ENCODE measurements at regions not wholly inside any gene's neighbourhood (a gene's known extent, or its start where the extent isn't known, plus 50 kb on each side); places are given as distances from the start of the nearest gene placed in this dataset.

DNA sequence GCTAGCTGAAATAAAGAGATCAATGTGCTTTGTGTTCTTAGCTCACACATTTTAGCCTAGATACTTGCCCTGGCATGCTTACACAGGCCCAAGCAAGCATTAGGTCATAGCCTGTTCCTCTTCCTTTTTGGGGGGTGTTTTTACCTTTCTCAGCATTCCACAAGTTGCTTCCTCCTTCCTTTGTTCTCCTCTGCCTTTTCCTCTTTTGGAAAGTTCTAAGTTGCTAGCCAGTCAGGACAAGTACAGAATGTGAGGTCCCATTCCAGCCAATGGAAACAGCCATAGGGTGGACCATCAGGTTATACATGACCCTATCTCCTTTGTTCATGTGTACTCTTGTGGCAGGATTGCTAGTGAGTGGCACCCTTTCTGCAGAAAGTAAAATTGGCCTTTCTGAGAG lies 154.9 kb downstream of the RASSF9 start:
- no peak for DNase-seq (ENCODE audit: low spot score)

DNA sequence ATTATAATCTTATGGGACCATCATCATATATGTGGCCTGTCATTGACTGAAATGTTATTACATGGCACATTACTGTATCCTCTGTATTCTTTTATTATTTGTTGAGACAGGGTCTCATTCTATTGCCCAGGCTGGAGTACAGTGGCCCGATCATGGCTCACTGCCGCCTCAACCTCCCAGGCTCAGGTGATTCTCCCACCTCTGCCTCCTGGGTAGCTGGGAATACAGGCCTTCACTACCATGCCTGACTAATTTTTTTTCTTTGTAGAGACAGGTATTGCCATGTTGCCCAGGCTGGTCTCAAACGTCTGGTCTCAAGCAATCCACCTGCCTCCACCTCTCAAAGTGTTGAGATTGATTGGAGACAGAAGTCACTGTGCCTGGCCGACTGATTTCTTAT lies 153.2 kb downstream of the RASSF9 start:
- no peak for DNase-seq (ENCODE audit: low spot score)

DNA sequence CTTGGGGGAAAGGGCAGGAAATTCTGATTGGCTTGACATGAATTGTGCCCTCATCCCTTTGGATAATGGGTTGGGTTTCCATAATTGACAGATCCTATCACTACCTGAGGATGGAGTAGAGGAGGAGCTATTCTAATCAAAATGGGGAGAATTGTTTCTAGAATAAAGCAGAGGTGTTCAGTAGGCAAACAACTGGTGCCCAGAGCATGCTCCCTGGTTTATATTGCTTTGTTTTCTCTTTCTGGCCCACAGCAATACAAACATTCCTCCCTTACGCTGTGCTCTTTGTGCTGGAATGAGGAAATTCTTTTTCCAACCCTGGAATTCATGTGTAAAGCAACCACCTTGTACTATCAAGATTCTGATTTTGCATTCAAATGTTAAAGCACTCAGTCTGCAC lies 147.4 kb downstream of the RASSF9 start:
- no peak for DNase-seq (ENCODE audit: low spot score)

DNA sequence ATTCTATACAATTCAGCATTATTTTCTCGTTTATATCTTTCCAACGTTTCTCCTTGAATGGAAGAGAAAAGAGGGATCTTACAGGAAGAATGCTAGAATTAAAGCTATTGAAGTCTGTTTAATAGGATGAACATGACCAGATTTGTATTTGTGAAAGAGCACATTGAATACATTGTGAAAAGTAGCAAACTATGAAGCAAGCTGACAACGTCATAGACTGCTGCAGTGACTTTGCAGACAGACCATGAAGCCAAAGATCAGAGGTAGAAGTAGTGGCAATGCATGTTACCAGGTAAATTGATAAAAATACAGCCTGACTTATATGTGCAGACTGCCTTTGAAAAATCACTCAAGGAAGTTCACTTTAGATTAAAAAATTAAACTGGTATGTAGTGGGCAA lies 146.1 kb downstream of the RASSF9 start:
- DNase-seq (ENCODE audit: low spot score), result no peak

DNA sequence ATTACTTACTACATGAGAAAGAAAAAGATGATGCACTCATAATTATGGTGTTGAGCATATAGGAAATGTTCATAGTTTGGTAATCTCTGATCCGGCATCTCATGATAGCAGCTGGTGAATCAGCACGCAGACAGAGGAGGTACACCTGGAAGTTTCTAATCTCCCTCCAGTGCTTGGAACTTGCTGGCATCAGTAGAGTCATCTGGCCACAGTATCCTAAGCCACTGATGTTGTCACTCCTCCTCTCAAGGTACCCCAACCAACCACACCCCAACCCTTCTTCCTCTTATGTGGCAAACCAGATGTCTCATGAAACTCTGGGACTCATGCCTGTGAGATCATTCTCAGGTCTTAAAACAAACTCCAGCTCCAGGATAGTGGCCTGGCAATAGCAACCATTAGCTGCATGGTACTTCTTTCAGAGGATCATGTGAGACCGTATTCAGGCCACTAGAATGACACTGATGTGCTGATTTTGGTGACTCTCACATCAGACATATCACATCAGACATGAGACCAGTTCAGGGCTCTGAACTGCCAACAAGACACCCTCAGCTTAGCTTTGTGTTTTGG lies 143.0 kb downstream of the RASSF9 start:
- no peak for DNase-seq (ENCODE audit: low spot score)

DNA sequence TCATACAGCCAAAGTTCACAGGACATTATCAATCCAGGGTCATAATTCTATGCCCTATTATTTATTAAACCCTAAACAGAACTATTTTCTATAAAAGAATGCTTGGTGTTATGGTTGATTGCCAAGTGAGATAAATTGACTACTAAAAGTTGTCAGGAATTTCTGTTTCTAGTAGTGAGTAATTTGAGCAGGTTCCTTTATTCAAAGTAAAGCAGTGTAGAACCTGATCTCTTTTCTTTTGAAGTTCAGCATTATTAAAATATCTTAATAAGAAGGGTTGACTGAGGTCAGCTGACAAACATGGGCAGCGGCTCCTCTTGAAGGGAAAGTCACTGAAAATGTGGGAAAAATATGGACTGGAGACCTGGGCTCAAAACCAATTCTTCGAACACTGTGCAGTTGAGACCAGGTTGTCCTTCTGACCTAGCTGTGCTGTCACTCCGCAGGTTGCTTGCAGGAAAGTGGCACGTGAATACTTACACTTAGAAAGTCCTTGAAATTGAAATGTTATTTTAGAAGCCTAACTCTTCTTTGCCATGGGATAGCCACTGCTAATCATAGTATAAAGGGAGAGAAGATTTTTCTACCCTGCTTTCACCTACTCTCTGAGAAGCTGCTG lies 141.0 kb downstream of the RASSF9 start:
- DNase-seq (ENCODE audit: low spot score), result no peak

DNA sequence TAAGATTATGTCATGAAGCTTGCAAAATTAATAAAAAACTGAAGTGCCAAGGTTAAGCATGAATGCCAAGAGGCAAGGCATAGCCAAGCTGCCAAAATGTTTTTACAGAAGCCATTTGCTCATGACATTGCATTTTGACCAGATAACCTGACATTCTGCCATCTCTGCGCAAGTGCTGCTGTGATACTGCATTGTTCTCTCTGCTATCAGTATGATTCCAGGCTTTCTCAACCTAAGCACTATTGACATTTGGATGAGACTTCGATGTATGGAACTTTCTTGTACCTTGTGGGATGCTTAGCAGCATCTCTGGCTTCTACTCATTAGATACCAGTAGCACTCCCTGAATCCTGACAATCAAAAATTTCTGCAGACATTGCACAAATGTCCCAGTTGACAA lies 139.2 kb downstream of the RASSF9 start:
- no peak for DNase-seq (ENCODE audit: low spot score)

DNA sequence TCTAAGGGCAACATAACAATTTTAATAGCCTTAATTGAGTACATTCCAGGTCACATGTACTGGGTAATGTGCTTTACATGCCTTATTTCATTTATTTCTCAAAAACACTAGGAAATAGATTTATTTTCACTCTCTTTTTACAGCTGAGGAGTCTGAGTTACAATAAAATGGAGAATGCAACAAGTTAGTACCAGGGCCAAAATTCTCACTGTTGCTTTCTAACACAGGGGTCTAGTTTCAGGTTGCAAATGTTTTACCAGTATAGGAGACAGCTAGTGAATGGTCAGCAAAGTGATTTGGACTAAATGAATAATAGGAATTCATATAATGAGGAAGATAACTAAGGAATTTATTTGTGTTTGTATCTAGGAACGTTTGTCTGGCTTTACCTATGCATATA lies 137.3 kb downstream of the RASSF9 start:
- no peak for DNase-seq (ENCODE audit: low spot score)

DNA sequence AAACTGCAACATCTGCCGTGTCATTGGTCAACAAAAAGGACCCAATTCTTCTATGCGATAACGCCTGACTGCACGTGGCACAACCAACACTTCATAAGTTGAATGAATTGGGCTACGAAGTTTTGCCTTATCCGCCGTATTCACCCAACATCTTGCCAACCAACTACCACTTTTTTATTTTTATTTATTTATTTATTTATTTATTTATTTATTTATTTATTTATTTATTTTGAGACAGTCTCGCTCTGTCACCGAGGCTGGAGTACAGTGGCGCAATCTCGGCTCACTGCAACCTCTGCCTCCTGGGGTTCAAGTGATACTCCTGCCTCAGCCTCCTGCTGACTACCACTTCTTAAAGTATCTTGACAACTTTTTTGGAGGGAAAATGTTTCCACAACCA lies 127.4 kb downstream of the RASSF9 start:
- DNase-seq (ENCODE audit: low spot score), result no peak

DNA sequence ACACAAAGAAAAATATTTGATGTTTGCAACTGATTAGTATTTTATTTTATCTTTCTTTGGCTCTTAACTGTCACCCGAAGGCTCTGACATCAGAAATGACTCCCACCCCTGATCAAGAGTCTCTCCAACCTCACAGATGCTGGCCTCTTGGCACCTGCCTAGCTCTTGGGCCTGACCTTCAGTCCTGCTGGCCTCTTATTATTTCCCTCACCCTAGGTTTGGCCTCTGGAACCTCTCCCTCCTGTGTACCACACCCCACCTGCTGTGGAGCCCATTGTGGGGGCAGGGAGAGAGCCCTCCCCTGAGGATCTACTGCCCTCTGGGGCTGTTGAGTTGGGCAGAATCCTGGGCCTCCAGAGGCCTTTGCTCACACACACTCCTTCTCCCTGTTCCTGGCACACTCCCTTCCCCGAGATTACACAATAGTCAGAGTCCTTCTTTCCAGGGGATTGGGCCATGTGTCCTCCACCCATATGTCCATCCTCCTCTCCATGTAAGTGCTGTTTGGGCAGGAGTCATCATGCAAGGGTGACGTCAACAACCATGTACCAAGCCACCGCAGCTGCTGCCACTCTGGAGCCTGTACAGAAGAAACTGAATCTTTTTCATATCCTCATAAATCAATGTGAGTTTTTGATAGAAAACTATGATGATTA lies 124.3 kb downstream of the RASSF9 start:
- no peak for DNase-seq (ENCODE audit: low spot score)

DNA sequence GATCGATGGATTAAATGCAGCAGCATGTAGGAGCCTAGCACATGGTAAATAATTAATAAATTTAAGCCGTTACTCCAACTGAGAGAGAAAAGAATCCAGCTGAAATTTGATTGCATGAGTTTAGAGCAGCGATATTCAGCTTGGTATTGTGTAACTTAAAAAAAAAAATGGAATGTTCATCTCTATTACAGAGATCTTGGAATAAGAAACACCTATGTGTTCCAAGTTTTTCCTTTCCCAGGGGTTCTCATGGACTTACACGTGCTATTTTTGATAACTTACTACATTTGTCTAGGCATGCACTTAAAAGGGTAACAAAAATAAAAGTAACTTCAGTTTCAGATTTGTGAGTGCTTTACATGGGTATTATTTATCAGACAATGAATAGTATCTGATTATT lies 122.8 kb downstream of the RASSF9 start:
- DNase-seq (ENCODE audit: low spot score), result no peak

DNA sequence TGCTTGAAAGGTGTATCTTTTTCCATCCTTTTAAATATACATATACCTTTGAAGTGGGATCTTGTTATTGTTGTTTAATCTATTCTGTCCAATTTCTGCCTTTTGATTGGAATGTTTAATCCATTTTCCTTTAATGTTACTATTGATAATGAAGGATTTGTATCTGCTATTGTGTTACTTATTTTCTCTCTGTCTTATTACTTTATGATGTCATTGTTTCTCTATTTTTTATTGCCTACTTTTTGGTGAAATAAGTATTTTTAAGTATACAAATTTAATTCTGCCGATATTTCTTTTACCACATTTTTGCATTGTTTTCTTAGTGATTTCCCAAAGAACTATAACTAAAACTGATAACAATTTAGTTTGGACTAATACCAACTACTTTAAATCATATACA lies 121.8 kb downstream of the RASSF9 start:
- no peak for DNase-seq (ENCODE audit: low spot score)

DNA sequence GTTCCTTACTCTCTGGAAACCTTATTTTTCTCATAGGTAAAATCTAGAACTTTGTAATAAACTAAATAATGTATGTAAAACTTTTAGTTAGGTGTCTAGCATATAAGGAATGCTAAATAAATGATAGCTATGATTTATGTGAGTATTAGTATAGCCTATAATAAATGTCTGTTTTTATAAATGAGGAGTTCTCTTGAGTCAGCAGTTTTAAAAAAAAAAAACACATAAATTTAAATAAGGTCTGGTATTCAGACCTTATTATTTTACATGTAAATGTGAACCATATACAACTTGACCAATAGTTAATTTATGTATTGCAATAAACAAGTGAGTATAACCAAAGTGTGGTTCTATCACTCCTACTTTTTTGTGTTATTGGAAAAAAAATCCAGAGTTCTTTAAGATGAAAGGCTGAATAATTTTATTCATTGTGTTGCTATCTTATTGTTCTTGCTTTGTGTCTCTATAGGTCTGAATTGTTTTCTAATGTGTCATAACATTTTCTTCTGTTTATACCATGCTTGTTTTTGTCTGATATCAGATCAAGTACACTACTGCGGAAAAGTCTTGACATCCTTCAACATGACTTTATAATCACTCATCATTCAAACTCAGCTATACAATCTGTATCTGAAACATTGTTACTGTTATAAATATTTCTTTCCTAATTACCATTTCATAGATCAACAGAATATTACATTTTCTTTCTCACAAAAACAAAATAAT lies 115.7 kb downstream of the RASSF9 start:
- no peak for DNase-seq (ENCODE audit: low spot score)

DNA sequence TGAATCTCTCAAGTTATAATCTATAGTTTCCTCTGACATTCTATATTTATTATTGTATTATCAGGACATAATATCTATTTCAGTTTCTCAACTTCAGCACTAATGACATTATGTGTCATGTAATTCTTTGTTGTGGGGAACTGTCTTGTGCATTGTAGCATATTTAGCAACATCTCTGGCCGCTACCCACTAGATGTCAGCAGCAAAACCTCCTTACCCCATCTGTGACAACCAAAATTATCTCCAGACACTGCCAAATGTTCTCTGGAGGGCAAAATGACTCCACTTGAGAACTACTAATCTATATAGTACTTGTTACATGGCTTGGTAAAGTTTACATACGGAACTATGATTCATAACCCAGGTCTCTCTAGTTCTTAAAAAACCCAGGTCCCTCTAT lies 110.2 kb downstream of the RASSF9 start:
- DNase-seq (ENCODE audit: low spot score), result no peak

DNA sequence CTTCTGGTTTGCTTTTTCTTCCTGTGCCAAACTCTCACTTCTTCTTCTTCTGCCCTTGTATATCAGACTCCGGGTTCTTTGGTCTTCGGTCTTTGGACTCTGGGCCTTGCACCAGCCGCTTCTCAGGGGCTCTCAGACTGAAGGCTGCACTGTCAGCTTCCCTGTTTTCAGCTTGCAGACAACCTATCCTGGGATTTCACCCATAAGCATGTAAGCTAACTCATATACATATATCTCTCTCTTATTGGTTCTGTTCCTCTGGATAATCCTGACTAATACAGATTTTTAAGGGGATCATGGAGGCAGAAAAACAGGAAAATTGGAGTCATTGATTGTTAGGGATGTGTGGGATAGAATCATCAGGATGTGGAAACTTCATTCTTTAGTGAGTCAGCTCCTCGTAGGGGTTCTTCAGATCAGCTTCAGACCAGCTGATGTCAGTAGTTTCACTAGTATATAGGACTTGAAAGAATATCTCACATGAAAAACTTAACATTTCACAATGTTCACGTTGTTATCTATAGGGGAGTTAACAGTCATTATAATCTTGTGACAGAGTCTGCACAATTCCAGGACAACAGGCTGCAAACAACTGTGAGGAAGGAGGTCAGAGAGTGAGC lies 102.9 kb downstream of the RASSF9 start:
- DNase-seq (ENCODE audit: low spot score), result no peak

DNA sequence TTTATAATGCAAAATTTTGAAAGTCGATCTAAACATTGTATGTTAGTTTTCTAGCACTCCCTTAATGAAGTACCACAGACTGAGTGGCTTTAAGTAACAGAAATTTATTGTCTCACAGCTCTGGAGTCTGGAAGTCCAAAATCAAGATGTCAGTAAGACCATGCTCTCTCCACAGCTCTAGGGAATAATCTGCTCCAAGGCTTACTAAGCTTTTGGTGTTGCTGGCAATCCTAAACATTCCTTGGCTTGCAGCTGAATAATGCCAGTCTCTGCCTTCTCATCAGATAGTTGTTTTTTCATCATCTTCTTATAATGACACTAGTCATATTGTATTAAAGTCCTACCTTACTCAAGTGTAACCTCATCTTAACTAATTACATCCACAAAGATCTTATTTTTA lies 102.2 kb downstream of the RASSF9 start:
- DNase-seq (ENCODE audit: low spot score), result no peak

DNA sequence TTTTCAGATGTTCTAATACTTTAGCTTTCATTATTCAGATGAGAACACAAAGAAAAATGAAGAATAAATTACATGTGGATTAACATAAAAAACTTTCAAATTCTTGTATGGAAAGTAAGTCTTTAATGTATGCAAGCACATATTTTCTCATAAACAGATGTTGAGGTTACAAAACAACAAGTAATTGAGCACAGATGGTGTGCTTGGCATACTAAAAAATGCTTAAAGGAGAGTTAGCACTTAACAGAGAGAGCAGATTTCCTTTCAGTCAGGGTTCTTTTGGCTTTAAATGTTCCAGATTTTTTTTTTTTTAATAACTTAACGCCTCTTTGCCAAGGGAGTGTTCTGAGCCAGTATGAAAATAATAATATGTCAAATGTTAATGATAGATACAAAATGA lies 96.0 kb downstream of the RASSF9 start:
- no peak for DNase-seq (ENCODE audit: low spot score)

DNA sequence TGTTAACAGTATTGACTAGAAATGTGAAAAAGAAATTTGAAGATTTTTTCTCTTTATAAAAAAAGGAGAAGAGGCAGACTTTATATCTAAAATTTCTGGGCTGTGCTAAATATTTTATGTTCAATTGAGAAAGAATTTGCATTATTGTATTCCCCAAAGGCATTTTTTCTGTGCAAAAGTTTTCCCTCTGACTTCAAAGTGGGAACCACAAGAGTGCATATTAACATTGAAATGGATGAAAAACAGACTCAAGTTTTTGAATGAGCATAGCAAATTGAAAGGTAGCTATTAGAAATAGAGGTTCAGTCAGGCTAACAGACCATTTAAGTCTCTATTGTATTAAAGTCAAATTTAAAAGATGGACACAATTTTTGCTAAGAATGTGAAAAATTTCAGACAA lies 95.2 kb downstream of the RASSF9 start:
- DNase-seq (ENCODE audit: low spot score), result no peak

DNA sequence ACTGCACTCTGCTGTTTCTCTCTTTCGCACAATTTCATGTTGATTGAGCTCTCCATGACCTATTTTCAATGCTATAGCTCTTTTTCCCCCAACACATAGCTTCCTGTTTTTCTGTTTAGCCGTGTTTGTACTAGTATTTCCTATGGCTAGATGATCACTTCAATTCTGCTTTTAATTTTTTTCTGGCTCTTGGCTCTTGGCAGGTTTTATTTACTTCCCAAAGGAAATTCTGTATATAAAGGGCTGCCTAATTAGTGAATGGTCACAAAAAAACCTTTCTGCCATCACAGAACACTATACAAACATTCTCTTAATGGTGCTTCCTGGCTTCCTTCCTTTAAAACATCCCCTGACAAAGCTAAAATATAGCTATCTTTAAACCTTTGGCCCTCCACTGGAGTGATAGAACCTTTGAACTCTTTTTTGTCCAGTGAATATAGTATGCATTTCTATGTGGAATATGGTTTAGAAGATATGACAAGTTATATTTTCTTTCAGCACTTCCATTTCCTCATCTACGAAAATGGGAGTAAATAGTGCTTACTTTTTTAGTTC lies 88.2 kb downstream of the RASSF9 start:
- DNase-seq (ENCODE audit: low spot score), result no peak

Data from LoVo (cell line).